NCI-H446 (cell line): ENCODE measurements at regions not wholly inside any gene's neighbourhood (a gene's known extent, or its start where the extent isn't known, plus 50 kb on each side); places are given as distances from the start of the nearest gene placed in this dataset.

ENCODE experiments used
- DNase-seq, 2 experiments: peaks; one replicate each; lab custom pipeline; 2025; lab: John Stamatoyannopoulos, UW

GRCh38 chr18:37619964-37620363 lies 54.4 kb upstream of the CELF4 start:
- DNase-seq: no peak

GRCh38 chr18:37617623-37618022 lies 52.0 kb upstream of the CELF4 start:
- DNase-seq: no peak
